GM10266 (cell line): ENCODE measurements at regions not wholly inside any gene's neighbourhood (a gene's known extent, or its start where the extent isn't known, plus 50 kb on each side); places are given as distances from the start of the nearest gene placed in this dataset.
A peak's percentile ranks its signal among the peaks of the same experiment; 100 is the strongest.

Experiments used
- DNase-seq: peaks from one replicate; pipeline ENCODE4 v3.0.0; 2012; ENCODE audit errors: extremely low spot score
- CTCF ChIP-seq: IDR thresholded peaks from 2 replicates; pipeline ENCODE4 v1.5.1; 2012; ENCODE audit warnings: mild to moderate bottlenecking, low read depth; ENCODE audit not compliant: control insufficient read depth, insufficient read depth; ENCODE audit errors: missing control alignments

GRCh38 chr1:62955666-62956065 is 171.7 kb downstream of the ATG4C start:
- DNase-seq, result no peak
- TF ChIP-seq CTCF, result no peak

- no peak for TF ChIP-seq CTCF
These were observed 178.3 kb downstream of the ATG4C start for GRCh38 chr1:62962014-62962812.

GRCh38 chr1:62962901-62963776 is 179.2 kb downstream of the ATG4C start:
- DNase-seq, result peak; percentile 59
- peak; percentile 70 for TF ChIP-seq CTCF

More at GRCh38 chr1:62962014-62962812, 178.3 kb downstream of the ATG4C start:
- DNase-seq, result no peak

- TF ChIP-seq CTCF, result no peak
- DNase-seq, result peak; percentile 18
These were observed 180.2 kb downstream of the ATG4C start for GRCh38 chr1:62964141-62964540.

- no peak for DNase-seq
- no peak for TF ChIP-seq CTCF
These were observed 183.1 kb downstream of the ATG4C start for GRCh38 chr1:62967031-62967430.

- DNase-seq, result no peak
- no peak for TF ChIP-seq CTCF
These were observed 193.4 kb downstream of the ATG4C start for GRCh38 chr1:62977366-62977765.
